ENCODE measurements at regions not wholly inside any gene's neighbourhood (a gene's known extent, or its start where the extent isn't known, plus 50 kb on each side); places are given as distances from the start of the nearest gene placed in this dataset.

- TF ChIP-seq GATA2 (IDR thresholded peaks at IDR 0.05; ENCODE audit: low read depth, low read length) (no peak), GATA3 (IDR thresholded peaks at IDR 0.05; ENCODE audit: low read depth, low read length) (no peak)
Observed at GRCh38 chr17:72530454-72530853, 409.6 kb downstream of the SOX9 start.
